ENCODE measurements at regions not wholly inside any gene's neighbourhood (a gene's known extent, or its start where the extent isn't known, plus 50 kb on each side); places are given as distances from the start of the nearest gene placed in this dataset.

DNA sequence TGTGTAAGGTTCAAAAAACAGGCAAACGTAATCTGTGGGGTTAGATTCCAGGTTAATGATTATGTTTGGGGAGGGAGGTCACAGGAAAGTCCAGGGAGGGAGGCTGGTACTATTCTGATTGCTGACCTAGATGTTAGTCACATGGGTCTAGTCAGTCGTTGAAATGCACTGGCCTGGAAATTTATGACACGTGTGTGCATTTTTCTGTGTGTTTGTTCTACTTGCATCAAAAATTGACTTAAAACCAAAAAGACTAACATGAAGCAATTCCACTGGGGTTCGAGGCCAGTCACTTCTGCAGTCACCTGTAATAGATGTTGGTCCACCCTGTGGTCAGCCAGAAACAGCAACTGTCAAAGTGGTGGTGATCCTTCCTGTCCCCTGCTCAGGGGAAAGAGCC lies 104.2 kb upstream of the MLN start:
- no peak for DNase-seq (ENCODE audit: low read depth, low spot score)
- in situ Hi-C loops (cut with HindIII; ENCODE audit: low sequenced_read_pairs) = no loop called here
- no peak overlapping the region for H3K4me3 ChIP-seq (ENCODE audit: low read depth, low read length)
- TF ChIP-seq, protein P1, sequence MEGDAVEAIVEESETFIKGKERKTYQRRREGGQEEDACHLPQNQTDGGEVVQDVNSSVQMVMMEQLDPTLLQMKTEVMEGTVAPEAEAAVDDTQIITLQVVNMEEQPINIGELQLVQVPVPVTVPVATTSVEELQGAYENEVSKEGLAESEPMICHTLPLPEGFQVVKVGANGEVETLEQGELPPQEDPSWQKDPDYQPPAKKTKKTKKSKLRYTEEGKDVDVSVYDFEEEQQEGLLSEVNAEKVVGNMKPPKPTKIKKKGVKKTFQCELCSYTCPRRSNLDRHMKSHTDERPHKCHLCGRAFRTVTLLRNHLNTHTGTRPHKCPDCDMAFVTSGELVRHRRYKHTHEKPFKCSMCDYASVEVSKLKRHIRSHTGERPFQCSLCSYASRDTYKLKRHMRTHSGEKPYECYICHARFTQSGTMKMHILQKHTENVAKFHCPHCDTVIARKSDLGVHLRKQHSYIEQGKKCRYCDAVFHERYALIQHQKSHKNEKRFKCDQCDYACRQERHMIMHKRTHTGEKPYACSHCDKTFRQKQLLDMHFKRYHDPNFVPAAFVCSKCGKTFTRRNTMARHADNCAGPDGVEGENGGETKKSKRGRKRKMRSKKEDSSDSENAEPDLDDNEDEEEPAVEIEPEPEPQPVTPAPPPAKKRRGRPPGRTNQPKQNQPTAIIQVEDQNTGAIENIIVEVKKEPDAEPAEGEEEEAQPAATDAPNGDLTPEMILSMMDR (IDR thresholded peaks at IDR 0.05; ENCODE audit: low read depth, low read length) = no peak

DNA sequence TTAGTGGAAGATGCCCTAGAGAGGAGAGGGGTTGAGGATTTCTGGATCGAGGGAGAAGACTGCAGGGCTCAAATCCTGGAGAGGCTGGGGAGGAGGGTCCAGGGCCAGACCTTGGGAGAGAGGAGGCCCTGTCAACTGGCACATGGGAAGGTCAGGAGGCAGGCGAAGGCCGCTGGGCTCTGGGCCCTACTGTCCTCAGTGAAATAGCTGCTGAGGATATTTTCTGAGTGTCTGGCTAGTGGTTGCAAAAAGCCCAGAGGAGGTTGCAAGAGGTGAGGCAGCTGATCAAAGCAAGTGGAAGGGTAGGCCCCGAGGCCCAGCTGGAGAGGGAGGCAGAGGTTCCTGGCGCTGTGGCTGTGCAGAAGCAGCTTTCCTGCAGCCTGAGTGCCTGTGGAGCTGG lies 103.4 kb upstream of the MLN start:
- TF ChIP-seq, protein P1 (IDR thresholded peaks at IDR 0.05; ENCODE audit: low read depth, low read length) = no peak
- no peak for DNase-seq (ENCODE audit: low read depth, low spot score)
- in situ Hi-C loops (cut with HindIII; ENCODE audit: low sequenced_read_pairs) = no loop called here
- no peak overlapping the region for H3K4me3 ChIP-seq (ENCODE audit: low read depth, low read length)

DNA sequence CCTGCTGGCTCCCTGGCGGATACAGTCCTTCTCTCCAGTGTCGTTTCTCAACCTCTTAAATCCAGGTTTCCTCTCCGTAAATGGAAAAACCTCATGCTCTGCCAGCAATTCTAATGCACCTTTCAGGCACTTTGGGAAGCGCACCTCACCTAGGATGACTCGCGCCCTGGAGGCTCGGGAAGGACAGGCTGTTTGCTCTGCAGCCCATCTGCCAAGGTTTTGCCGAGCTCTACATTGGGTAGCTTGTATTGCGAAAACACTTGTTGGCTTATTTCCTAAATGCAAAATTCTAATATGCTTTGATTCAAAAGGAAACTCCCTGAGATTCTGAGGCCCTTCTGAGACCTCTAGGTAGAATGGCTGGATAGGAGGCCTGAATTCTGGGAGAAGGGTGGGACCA lies 102.6 kb upstream of the MLN start:
- no peak for DNase-seq (ENCODE audit: low read depth, low spot score)
- H3K4me3 ChIP-seq (ENCODE audit: low read depth, low read length) = no peak overlapping the region
- TF ChIP-seq, protein P1 (IDR thresholded peaks at IDR 0.05; ENCODE audit: low read depth, low read length) = no peak
- in situ Hi-C loops (cut with HindIII; ENCODE audit: low sequenced_read_pairs) = no loop called here

DNA sequence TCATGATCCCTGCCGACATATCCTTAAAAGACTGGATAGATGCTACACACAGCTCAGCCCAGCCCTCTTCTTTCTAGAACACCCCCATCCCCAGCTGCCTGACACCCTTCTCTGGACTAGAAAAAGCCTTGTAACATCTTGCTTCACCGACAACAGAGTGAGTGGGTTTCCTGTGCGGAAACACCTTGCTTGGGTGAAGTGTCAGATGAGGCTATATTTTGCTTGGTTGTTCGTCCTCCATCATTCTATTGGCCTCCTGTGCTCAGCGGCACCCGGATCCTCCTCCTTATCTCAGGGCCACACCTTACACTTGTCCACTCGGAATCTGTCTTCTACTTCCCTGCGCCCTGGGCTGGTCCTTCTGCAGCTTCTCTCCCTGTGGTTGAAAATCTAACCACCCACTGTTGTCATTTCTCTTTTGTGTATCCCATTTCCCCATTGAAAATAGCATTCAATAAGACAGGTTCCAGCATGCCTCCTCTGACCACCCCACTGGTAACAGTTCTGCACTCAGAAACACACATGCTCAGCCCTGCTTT lies 101.3 kb upstream of the MLN start:
- H3K4me3 ChIP-seq (ENCODE audit: low read depth, low read length) = no peak overlapping the region
- in situ Hi-C loops (cut with HindIII; ENCODE audit: low sequenced_read_pairs) = no loop called here
- DNase-seq (ENCODE audit: low read depth, low spot score) = no peak
- TF ChIP-seq, protein P1 (IDR thresholded peaks at IDR 0.05; ENCODE audit: low read depth, low read length) = no peak

DNA sequence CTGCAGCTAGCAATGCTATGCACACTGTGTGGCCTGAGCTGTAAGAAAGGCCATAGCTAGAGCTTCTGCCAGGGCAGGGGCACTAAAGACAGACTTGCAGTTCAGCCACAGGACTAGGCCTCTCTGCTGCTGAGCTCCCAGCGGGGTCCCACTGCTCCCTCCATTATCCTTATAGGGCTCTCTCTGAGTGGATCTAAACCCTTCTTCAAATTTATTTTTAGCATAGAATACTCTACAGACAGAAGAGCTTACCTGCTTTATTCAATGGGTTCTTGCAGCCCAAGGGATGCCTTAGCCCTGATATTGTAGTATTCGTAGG lies 100.9 kb upstream of the MLN start:
- no peak overlapping the region for H3K4me3 ChIP-seq (ENCODE audit: low read depth, low read length)
- in situ Hi-C loops (cut with HindIII; ENCODE audit: low sequenced_read_pairs) = no loop called here
- TF ChIP-seq, protein P1 (IDR thresholded peaks at IDR 0.05; ENCODE audit: low read depth, low read length) = no peak
- no peak for DNase-seq (ENCODE audit: low read depth, low spot score)

DNA sequence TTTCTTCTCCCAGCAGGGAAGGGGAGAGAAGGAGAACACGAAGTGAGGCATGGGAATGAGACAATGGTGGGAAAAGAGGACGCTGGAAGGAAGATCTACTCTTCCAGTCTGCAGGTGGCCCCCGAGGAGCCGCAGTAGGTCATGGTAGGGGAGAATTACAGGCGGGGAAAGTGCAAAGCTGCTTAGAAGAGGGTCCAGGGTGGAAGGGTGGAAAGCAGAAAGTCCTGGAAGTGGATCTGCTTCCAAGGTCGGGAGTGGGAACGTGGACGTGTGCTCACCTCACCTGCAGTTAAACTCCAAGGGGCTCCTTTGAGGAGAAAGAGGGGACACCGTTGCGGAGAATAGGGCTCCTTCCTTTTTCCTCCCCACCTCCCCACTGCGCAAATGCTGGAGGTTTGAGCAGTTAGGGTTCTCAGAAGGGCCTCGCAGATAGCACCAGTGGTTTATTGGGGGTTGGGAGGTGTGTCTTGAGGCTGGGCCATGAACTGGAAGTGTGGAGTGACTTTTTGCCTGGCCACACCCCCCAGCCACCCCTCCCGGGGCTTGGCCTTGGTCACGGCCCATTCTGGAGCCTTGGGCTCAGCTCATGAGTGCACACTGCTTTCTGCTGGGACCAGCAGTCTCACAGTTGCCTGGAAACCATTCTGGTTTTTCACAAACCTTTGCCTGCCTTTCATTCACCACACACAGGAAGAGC lies 100.4 kb upstream of the MLN start:
- in situ Hi-C loops (cut with HindIII; ENCODE audit: low sequenced_read_pairs) = no loop called here
- no peak overlapping the region for H3K4me3 ChIP-seq (ENCODE audit: low read depth, low read length)
- no peak for DNase-seq (ENCODE audit: low read depth, low spot score)
- TF ChIP-seq, protein P1 (IDR thresholded peaks at IDR 0.05; ENCODE audit: low read depth, low read length) = no peak
